GM23338 (cell line): ENCODE measurements at regions not wholly inside any gene's neighbourhood (a gene's known extent, or its start where the extent isn't known, plus 50 kb on each side); places are given as distances from the start of the nearest gene placed in this dataset.

ENCODE experiments used
- ATAC-seq: fragments of 200-7000 bp; cut with Tn5 transposase; 3 replicates; pipeline ENCODE4 v1.9.1; 2020
- DNase-seq: peaks from one replicate; pipeline ENCODE4 v3.0.0-alpha.2; 2015; ENCODE audit warnings: low spot score
- H2AFZ ChIP-seq: fragments of 200-600 bp; sonication (generic); 2 replicates; pipeline ENCODE4 v1.8.0; 2016; ENCODE audit warnings: antibody characterized with exemption, mild to moderate bottlenecking, moderate library complexity
- H3F3A ChIP-seq: fragments of 200-600 bp; sonication (generic); replicated peaks from 2 replicates; pipeline ENCODE4 v1.8.0; 2017; ENCODE audit warnings: antibody characterized with exemption, mixed run types, low read depth
- H3K27ac ChIP-seq: fragments of 200-600 bp; sonication (generic); 2 replicates; pipeline ENCODE4 v1.6.1; 2016; ENCODE audit warnings: low read depth
- H3K27me3 ChIP-seq: fragments of 200-600 bp; sonication (generic); 2 replicates; pipeline ENCODE4 v1.8.0; 2016; ENCODE audit warnings: mild to moderate bottlenecking, mixed run types, moderate library complexity; ENCODE audit not compliant: insufficient read depth
- H3K36me3 ChIP-seq: fragments of 200-600 bp; sonication (generic); 2 replicates; pipeline ENCODE4 v1.8.0; 2016; ENCODE audit warnings: mild to moderate bottlenecking; ENCODE audit not compliant: insufficient read depth
- H3K4me1 ChIP-seq: fragments of 200-600 bp; sonication (generic); 2 replicates; pipeline ENCODE4 v1.8.0; 2016; ENCODE audit warnings: mild to moderate bottlenecking, moderate library complexity; ENCODE audit not compliant: insufficient read depth
- H3K4me2 ChIP-seq: fragments of 200-600 bp; sonication (generic); 2 replicates; pipeline ENCODE4 v1.7.1; 2017; ENCODE audit warnings: mixed run types
- H3K4me3 ChIP-seq: fragments of 200-600 bp; sonication (generic); 2 replicates; pipeline ENCODE4 v1.6.1; 2016; ENCODE audit warnings: mixed run types
- H3K79me2 ChIP-seq: fragments of 200-600 bp; sonication (generic); replicated peaks from 2 replicates; pipeline ENCODE4 v1.8.0; 2017; ENCODE audit warnings: mild to moderate bottlenecking; ENCODE audit not compliant: insufficient read depth
- H3K9me2 ChIP-seq: fragments of 200-600 bp; sonication (generic); 2 replicates; pipeline ENCODE4 v1.8.0; 2017; ENCODE audit not compliant: insufficient read depth
- H4K20me1 ChIP-seq: fragments of 200-600 bp; sonication (generic); replicated peaks from 2 replicates; pipeline ENCODE4 v1.8.0; 2017; ENCODE audit warnings: mild to moderate bottlenecking; ENCODE audit not compliant: insufficient read depth
- H3K27ac Mint-ChIP-seq: 2 replicates; pipeline ENCODE4 v1.8.0; 2020; ENCODE audit warnings: inconsistent platforms, mild to moderate bottlenecking, moderate library complexity, mixed read lengths
- H3K27me3 Mint-ChIP-seq: 3 replicates; pipeline ENCODE4 v1.8.0; 2022; ENCODE audit warnings: low read depth, mild to moderate bottlenecking, moderate library complexity, mixed read lengths, inconsistent platforms; ENCODE audit not compliant: insufficient read depth, poor library complexity
- H3K36me3 Mint-ChIP-seq: 3 replicates; pipeline ENCODE4 v1.8.0; 2021; ENCODE audit warnings: low read depth, mild to moderate bottlenecking, inconsistent platforms, moderate library complexity, mixed read lengths
- H3K4me1 Mint-ChIP-seq: 3 replicates; pipeline ENCODE4 v1.8.0; 2020; ENCODE audit warnings: mild to moderate bottlenecking, inconsistent platforms, mixed read lengths
- H3K4me3 Mint-ChIP-seq: 3 replicates; pipeline ENCODE4 v1.8.0; 2021; ENCODE audit warnings: moderate library complexity, mild to moderate bottlenecking, inconsistent platforms, mixed read lengths
- H3K9me3 Mint-ChIP-seq: 3 replicates; pipeline ENCODE4 v1.8.0; 2020; ENCODE audit warnings: moderate library complexity, mild to moderate bottlenecking, inconsistent platforms, mixed read lengths
- CREB1 ChIP-seq: fragments of 250-450 bp; sonication (Bioruptor Pico); IDR thresholded peaks from 2 replicates; pipeline ENCODE4 v1.5.0; 2020; ENCODE audit warnings: low read depth, mild to moderate bottlenecking, moderate library complexity
- EZH2 ChIP-seq: fragments of 200-600 bp; sonication (generic); IDR thresholded peaks from one replicate; pipeline ENCODE4 v1.8.0; 2017; ENCODE audit warnings: antibody characterized with exemption, mild to moderate bottlenecking, low read depth; ENCODE audit not compliant: unreplicated experiment
- EZH2phosphoT487 ChIP-seq: fragments of 200-600 bp; sonication (generic); IDR thresholded peaks from one replicate; pipeline ENCODE4 v1.8.1; 2018; ENCODE audit warnings: antibody characterized with exemption; ENCODE audit not compliant: unreplicated experiment
- JUNB ChIP-seq: IDR thresholded peaks from one replicate; pipeline ENCODE4 v1.6.1; 2016; ENCODE audit warnings: antibody characterized with exemption; ENCODE audit not compliant: unreplicated experiment
- STAT1 ChIP-seq: IDR thresholded peaks from one replicate; pipeline ENCODE4 v1.6.1; 2016; ENCODE audit warnings: antibody characterized with exemption; ENCODE audit not compliant: unreplicated experiment
- ZNF114 ChIP-seq: fragments of 250-450 bp; sonication (Bioruptor Pico); IDR thresholded peaks from 2 replicates; pipeline ENCODE4 v1.5.0; 2020; ENCODE audit warnings: mild to moderate bottlenecking, moderate library complexity
- ZNF331 ChIP-seq: fragments of 250-450 bp; sonication (Bioruptor Pico); IDR thresholded peaks from 2 replicates; pipeline ENCODE4 v1.5.0; 2020; ENCODE audit warnings: low read depth, mild to moderate bottlenecking, moderate library complexity
- TF ChIP-seq, protein P1 (sequence below): IDR thresholded peaks from 2 replicates; pipeline ENCODE4 v1.6.1; 2016; ENCODE audit warnings: antibody characterized with exemption
- TF ChIP-seq, protein P2 (sequence below): fragments of 250-450 bp; sonication (Bioruptor Pico); IDR thresholded peaks from 2 replicates; pipeline ENCODE4 v1.5.0; 2020; ENCODE audit warnings: mild to moderate bottlenecking, moderate library complexity

DNA sequence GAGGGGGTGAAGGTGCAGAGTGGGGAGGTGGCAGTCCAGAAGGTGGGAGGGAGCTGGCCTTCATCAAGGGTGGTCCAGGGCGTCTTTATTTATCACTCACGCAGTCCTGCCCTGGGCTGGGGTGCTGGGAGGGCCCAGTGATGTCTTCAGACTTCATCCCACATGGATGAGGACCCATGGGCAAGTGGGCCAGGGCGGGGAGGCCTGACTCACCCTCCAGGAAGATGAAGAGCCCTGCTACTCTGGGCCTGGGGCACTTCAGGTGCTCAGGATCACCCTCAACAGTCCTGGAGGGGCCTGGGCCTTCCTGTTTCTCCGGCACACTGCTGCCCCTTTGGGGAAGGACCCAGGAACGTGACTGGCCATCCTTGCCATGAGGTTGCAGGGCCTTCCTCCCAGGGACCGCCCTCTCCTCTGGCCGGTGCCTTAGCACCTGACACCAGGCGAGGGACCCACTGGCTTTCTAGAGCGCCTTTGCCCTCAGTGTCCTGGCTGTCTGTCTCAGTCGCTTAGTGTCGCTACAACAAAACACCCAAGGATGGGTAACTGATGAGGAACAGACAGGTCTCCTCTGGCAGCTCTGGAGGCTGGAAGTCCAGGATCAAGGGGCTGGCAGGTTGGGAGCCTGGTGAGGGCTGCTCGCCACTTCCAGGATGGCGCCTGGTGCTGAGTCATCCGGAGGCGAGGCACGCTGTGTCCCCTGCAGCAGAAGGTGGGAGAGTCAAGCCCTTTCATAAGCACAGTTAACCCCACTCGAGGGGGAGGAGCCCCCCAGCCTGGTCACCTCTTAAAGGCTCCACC lies 57.8 kb upstream of the HS6ST1 start:
- H3K4me2 ChIP-seq = no peak overlapping the region
- no peaks in the 10 kb centered on the region for H3K9me3 Mint-ChIP-seq
- no peaks in the 10 kb centered on the region for H3K36me3 Mint-ChIP-seq
- H3K27me3 Mint-ChIP-seq = peaks cover 14% of the 10 kb centered on the region
- peaks cover 8% of the 10 kb centered on the region; the same call in 1 of the 2 replicates for H3K4me1 ChIP-seq
- H2AFZ ChIP-seq = no peak overlapping the region
- H3F3A ChIP-seq = no peaks in the 10 kb centered on the region
- no peaks in the 10 kb centered on the region for H3K36me3 ChIP-seq
- peaks cover 17% of the 10 kb centered on the region for H3K4me1 Mint-ChIP-seq
- no peaks in the 10 kb centered on the region for H3K9me2 ChIP-seq
- H3K27ac ChIP-seq = no peak overlapping the region
- H3K4me3 Mint-ChIP-seq = no peak overlapping the region
- H3K27ac Mint-ChIP-seq = no peak overlapping the region
- no peaks in the 10 kb centered on the region for H3K27me3 ChIP-seq
- H4K20me1 ChIP-seq = no peaks in the 10 kb centered on the region
- no peak for ATAC-seq
- TF ChIP-seq, protein P1, sequence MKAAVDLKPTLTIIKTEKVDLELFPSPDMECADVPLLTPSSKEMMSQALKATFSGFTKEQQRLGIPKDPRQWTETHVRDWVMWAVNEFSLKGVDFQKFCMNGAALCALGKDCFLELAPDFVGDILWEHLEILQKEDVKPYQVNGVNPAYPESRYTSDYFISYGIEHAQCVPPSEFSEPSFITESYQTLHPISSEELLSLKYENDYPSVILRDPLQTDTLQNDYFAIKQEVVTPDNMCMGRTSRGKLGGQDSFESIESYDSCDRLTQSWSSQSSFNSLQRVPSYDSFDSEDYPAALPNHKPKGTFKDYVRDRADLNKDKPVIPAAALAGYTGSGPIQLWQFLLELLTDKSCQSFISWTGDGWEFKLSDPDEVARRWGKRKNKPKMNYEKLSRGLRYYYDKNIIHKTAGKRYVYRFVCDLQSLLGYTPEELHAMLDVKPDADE = no peak
- TF ChIP-seq STAT1 (no peak), ZNF114 (no peak), EZH2phosphoT487 (no peak), EZH2 (no peak), JUNB (no peak), ZNF331 (CRISPR knock-in tag) (no peak), CREB1 (no peak)
- TF ChIP-seq, protein P2, sequence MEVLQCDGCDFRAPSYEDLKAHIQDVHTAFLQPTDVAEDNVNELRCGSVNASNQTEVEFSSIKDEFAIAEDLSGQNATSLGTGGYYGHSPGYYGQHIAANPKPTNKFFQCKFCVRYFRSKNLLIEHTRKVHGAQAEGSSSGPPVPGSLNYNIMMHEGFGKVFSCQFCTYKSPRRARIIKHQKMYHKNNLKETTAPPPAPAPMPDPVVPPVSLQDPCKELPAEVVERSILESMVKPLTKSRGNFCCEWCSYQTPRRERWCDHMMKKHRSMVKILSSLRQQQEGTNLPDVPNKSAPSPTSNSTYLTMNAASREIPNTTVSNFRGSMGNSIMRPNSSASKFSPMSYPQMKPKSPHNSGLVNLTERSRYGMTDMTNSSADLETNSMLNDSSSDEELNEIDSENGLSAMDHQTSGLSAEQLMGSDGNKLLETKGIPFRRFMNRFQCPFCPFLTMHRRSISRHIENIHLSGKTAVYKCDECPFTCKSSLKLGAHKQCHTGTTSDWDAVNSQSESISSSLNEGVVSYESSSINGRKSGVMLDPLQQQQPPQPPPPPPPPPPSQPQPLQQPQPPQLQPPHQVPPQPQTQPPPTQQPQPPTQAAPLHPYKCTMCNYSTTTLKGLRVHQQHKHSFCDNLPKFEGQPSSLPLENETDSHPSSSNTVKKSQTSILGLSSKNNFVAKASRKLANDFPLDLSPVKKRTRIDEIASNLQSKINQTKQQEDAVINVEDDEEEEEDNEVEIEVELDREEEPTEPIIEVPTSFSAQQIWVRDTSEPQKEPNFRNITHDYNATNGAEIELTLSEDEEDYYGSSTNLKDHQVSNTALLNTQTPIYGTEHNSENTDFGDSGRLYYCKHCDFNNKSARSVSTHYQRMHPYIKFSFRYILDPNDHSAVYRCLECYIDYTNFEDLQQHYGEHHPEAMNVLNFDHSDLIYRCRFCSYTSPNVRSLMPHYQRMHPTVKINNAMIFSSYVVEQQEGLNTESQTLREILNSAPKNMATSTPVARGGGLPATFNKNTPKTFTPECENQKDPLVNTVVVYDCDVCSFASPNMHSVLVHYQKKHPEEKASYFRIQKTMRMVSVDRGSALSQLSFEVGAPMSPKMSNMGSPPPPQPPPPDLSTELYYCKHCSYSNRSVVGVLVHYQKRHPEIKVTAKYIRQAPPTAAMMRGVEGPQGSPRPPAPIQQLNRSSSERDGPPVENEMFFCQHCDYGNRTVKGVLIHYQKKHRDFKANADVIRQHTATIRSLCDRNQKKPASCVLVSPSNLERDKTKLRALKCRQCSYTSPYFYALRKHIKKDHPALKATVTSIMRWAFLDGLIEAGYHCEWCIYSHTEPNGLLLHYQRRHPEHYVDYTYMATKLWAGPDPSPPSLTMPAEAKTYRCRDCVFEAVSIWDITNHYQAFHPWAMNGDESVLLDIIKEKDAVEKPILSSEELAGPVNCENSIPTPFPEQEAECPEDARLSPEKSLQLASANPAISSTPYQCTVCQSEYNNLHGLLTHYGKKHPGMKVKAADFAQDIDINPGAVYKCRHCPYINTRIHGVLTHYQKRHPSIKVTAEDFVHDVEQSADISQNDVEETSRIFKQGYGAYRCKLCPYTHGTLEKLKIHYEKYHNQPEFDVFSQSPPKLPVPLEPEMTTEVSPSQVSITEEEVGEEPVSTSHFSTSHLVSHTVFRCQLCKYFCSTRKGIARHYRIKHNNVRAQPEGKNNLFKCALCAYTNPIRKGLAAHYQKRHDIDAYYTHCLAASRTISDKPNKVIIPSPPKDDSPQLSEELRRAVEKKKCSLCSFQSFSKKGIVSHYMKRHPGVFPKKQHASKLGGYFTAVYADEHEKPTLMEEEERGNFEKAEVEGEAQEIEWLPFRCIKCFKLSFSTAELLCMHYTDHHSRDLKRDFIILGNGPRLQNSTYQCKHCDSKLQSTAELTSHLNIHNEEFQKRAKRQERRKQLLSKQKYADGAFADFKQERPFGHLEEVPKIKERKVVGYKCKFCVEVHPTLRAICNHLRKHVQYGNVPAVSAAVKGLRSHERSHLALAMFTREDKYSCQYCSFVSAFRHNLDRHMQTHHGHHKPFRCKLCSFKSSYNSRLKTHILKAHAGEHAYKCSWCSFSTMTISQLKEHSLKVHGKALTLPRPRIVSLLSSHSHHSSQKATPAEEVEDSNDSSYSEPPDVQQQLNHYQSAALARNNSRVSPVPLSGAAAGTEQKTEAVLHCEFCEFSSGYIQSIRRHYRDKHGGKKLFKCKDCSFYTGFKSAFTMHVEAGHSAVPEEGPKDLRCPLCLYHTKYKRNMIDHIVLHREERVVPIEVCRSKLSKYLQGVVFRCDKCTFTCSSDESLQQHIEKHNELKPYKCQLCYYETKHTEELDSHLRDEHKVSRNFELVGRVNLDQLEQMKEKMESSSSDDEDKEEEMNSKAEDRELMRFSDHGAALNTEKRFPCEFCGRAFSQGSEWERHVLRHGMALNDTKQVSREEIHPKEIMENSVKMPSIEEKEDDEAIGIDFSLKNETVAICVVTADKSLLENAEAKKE (CRISPR knock-in tag) = no peak
- H3K79me2 ChIP-seq = no peaks in the 10 kb centered on the region
- no peak overlapping the region for H3K4me3 ChIP-seq
- no peak for DNase-seq
